CD14-positive monocyte (primary cell): ENCODE measurements at regions not wholly inside any gene's neighbourhood (a gene's known extent, or its start where the extent isn't known, plus 50 kb on each side); places are given as distances from the start of the nearest gene placed in this dataset.

Source experiments
- DNase-seq, 3 donors: peaks; one replicate each; pipeline ENCODE4 v3.0.0-alpha.2; 2011 to 2022
- H2AFZ ChIP-seq: 2 replicates; pipeline ENCODE4 v1.6.0; 2012; ENCODE audit warnings: mild to moderate bottlenecking, low read depth, low read length, inconsistent platforms; ENCODE audit not compliant: insufficient read depth, poor library complexity, severe bottlenecking
- H3K27ac ChIP-seq, 2 donors: 1 replicate in 1 of 2; 2 replicates in 1 of 2; pipeline ENCODE4 v1.5.1; 2012 to 2013; ENCODE audit warnings: low read length in 2 of 2, control low read depth in 1 of 2, inconsistent platforms in 1 of 2, low read depth in 1 of 2, mild to moderate bottlenecking in 1 of 2
- H3K27me3 ChIP-seq, 2 donors: one replicate each; pipeline versions ENCODE4 v1.6.0 to v1.6.1; 2011 to 2013; ENCODE audit warnings: low read length in 2 of 2; ENCODE audit not compliant: control insufficient read depth in 2 of 2, insufficient read depth in 2 of 2
- H3K36me3 ChIP-seq, 2 donors: replicated peaks in 1 of 2; 1 replicate in 1 of 2; 2 replicates in 1 of 2; pipeline versions ENCODE4 v1.5.1 to v1.6.1; 2012 to 2013; ENCODE audit warnings: low read length in 2 of 2, control low read depth in 1 of 2, inconsistent platforms in 1 of 2, mild to moderate bottlenecking in 1 of 2; ENCODE audit not compliant: insufficient read depth in 2 of 2, control insufficient read depth in 1 of 2
- H3K4me1 ChIP-seq, 2 donors: 1 replicate in 1 of 2; 2 replicates in 1 of 2; pipeline versions ENCODE4 v1.5.1 to v1.6.1; 2012 to 2013; ENCODE audit warnings: low read length in 2 of 2, control low read depth in 1 of 2, inconsistent platforms in 1 of 2, mild to moderate bottlenecking in 1 of 2, moderate library complexity in 1 of 2; ENCODE audit not compliant: insufficient read depth in 2 of 2, control insufficient read depth in 1 of 2
- H3K4me2 ChIP-seq: replicated peaks from 2 replicates; pipeline ENCODE3; 2012; ENCODE audit warnings: low read length, moderate library complexity, mild to moderate bottlenecking; ENCODE audit not compliant: poor library complexity, severe bottlenecking; ENCODE audit errors: extremely low read depth
- H3K4me3 ChIP-seq, 3 experiments: fragments of 200-600 bp in 1 of 3; sonication (generic) in 1 of 3; replicated peaks in 1 of 3; 1 replicate in 2 of 3; 2 replicates in 1 of 3; pipeline ENCODE4 v1.5.1; 2011 to 2013; ENCODE audit warnings: low read length in 3 of 3, mild to moderate bottlenecking in 3 of 3, control low read depth in 2 of 3, low read depth in 2 of 3, inconsistent platforms in 1 of 3, moderate library complexity in 1 of 3
- H3K79me2 ChIP-seq: 2 replicates; pipeline ENCODE4 v1.6.0; 2012; ENCODE audit warnings: mild to moderate bottlenecking, control low read depth, inconsistent platforms, low read length, moderate library complexity; ENCODE audit not compliant: insufficient read depth
- H3K9ac ChIP-seq: 2 replicates; pipeline ENCODE4 v1.6.0; 2017; ENCODE audit warnings: low read length, mild to moderate bottlenecking; ENCODE audit not compliant: insufficient read depth, poor library complexity, severe bottlenecking
- H3K9me3 ChIP-seq, 2 donors: replicated peaks in 1 of 2; 1 replicate in 1 of 2; 2 replicates in 1 of 2; pipeline versions ENCODE4 v1.5.1 to v1.6.1; 2012 to 2013; ENCODE audit warnings: low read length in 2 of 2, control low read depth in 1 of 2; ENCODE audit not compliant: control insufficient read depth in 1 of 2, insufficient read depth in 1 of 2
- H4K20me1 ChIP-seq: 2 replicates; pipeline ENCODE4 v1.6.0; 2012; ENCODE audit warnings: mild to moderate bottlenecking, low read length, control low read depth, moderate library complexity; ENCODE audit not compliant: insufficient read depth
- H3K27ac Mint-ChIP-seq, 7 donors: one replicate each; pipeline ENCODE4 v1.8.0; 2020; ENCODE audit warnings: mild to moderate bottlenecking in 7 of 7, mixed read lengths in 7 of 7, moderate library complexity in 6 of 7, inconsistent platforms in 2 of 7
- H3K27me3 Mint-ChIP-seq, 3 donors: one replicate each; pipeline ENCODE4 v1.8.0; 2021 to 2022; ENCODE audit warnings: low read depth in 3 of 3, mild to moderate bottlenecking in 3 of 3, mixed read lengths in 3 of 3, moderate library complexity in 3 of 3, inconsistent platforms in 1 of 3
- H3K36me3 Mint-ChIP-seq, 2 donors: one replicate each; pipeline ENCODE4 v1.8.0; 2020; ENCODE audit warnings: mixed read lengths in 2 of 2, inconsistent platforms in 1 of 2, mild to moderate bottlenecking in 1 of 2
- H3K4me1 Mint-ChIP-seq: one replicate; pipeline ENCODE4 v1.8.0; 2020; ENCODE audit warnings: mild to moderate bottlenecking, mixed read lengths
- H3K4me3 Mint-ChIP-seq, 2 donors: one replicate each; pipeline ENCODE4 v1.8.0; 2020; ENCODE audit warnings: mild to moderate bottlenecking in 2 of 2, mixed read lengths in 2 of 2, moderate library complexity in 1 of 2
- H3K9me3 Mint-ChIP-seq, 7 donors: one replicate each; pipeline ENCODE4 v1.8.0; 2020 to 2022; ENCODE audit warnings: mixed read lengths in 7 of 7, mild to moderate bottlenecking in 6 of 7, moderate library complexity in 6 of 7, inconsistent platforms in 2 of 7
- WGBS: methylation state at CpG from one replicate; pipeline ENCODE4 v1.1.5; 2013; ENCODE audit warnings: missing lambda C conversion rate; ENCODE audit not compliant: insufficient coverage; 5-methylcytosine and 5-hydroxymethylcytosine counted together
- intact Hi-C, 2 donors: fragments of 100-400 bp; cut with micrococcal nuclease; formaldehyde crosslinking; loops; one replicate each; pipeline versions ENCODE4 v1.15.0 to v1.15.1; 2023
- TF ChIP-seq, protein P1 (sequence below): fragments of 200-600 bp; IDR thresholded peaks from one replicate; pipeline ENCODE4 v1.8.0; 2022; ENCODE audit warnings: antibody characterized with exemption, mild to moderate bottlenecking

DNA sequence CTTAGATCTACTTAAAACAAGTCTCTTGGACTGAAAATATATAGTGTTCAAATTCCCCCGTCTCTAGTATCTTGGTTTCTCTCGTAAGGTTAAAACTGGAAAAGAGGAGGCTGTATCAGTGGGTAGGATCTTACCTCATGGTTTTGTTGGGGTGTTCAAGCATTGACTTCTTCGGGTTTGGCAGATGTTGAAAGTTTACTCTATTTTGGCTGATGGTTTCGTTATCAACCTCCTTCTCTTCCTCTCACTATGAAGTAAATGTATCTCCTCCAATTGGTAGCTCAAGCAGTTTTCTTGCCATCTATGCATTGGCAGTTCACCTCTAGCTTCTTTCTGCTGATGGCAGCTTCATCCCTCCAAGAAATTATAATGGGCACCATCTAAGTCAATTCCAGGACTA, 506.5 kb upstream of the GRIN3A start:
- TF ChIP-seq, protein P1, sequence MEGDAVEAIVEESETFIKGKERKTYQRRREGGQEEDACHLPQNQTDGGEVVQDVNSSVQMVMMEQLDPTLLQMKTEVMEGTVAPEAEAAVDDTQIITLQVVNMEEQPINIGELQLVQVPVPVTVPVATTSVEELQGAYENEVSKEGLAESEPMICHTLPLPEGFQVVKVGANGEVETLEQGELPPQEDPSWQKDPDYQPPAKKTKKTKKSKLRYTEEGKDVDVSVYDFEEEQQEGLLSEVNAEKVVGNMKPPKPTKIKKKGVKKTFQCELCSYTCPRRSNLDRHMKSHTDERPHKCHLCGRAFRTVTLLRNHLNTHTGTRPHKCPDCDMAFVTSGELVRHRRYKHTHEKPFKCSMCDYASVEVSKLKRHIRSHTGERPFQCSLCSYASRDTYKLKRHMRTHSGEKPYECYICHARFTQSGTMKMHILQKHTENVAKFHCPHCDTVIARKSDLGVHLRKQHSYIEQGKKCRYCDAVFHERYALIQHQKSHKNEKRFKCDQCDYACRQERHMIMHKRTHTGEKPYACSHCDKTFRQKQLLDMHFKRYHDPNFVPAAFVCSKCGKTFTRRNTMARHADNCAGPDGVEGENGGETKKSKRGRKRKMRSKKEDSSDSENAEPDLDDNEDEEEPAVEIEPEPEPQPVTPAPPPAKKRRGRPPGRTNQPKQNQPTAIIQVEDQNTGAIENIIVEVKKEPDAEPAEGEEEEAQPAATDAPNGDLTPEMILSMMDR: no peak
- Mint-ChIP-seq H3K4me1 (no peaks in the 10 kb centered on the region), H3K9me3 (peaks cover 0 to 7% (median 1%) of the 10 kb centered on the region in 7 donors), H3K36me3 (no peaks in the 10 kb centered on the region), H3K27ac (no peak overlapping the region), H3K27me3 (no peaks in the 10 kb centered on the region), H3K4me3 (no peak overlapping the region)
- no peak overlapping the region for H3K27ac ChIP-seq
- H3K4me3 ChIP-seq: no peak overlapping the region
- no peaks in the 10 kb centered on the region for H3K27me3 ChIP-seq
- H2AFZ ChIP-seq: no peak overlapping the region
- H3K36me3 ChIP-seq: no peaks in the 10 kb centered on the region
- DNase-seq: no peak
- no peaks in the 10 kb centered on the region for H3K9me3 ChIP-seq
- H3K4me1 ChIP-seq: no peaks in the 10 kb centered on the region
- no peaks in the 10 kb centered on the region for H3K79me2 ChIP-seq
- H3K9ac ChIP-seq: no peak overlapping the region
- H3K4me2 ChIP-seq: no peak overlapping the region
- WGBS: no CpG with 5 or more reads among the region's 4 CpGs
- intact Hi-C loops: no loop called here
- H4K20me1 ChIP-seq: no peaks in the 10 kb centered on the region

DNA sequence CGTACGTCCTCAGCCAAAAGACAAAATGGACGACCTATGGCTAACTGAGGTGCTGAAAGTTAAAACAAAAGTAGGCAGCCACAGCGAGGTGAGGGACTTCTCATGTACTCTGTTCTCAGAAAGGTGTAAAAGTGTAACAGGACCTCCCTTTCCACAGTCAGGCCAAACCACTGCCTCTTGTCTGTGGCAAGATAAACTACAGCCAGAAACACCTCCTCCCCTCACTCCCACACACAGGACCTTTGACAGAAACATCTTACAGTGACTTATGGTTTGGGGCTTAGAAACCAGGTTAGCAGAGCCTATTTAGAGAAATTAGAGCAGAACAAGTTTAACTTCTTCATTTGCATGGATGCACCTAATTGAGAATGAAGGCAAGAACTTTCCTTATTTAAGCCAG, 499.1 kb upstream of the GRIN3A start:
- Histone ChIP-seq H3K9ac (no peak overlapping the region), H4K20me1 (no peaks in the 10 kb centered on the region), H3K4me2 (no peak overlapping the region), H3K9me3 (peaks cover 0 to 3% of the 10 kb centered on the region in 2 donors), H3K4me3 (no peak overlapping the region), H3K79me2 (no peaks in the 10 kb centered on the region), H3K36me3 (no peaks in the 10 kb centered on the region), H3K27me3 (no peaks in the 10 kb centered on the region), H3K4me1 (no peaks in the 10 kb centered on the region), H2AFZ (no peak overlapping the region), H3K27ac (no peak overlapping the region)
- Mint-ChIP-seq H3K27me3 (no peaks in the 10 kb centered on the region), H3K4me1 (peaks cover 3% of the 10 kb centered on the region), H3K27ac (no peak overlapping the region), H3K9me3 (peaks cover 0 to 6% (median 0%) of the 10 kb centered on the region in 7 donors), H3K36me3 (no peaks in the 10 kb centered on the region), H3K4me3 (no peak overlapping the region)
- 80% methylated on average over 1 of the region's 4 CpGs for WGBS
- intact Hi-C loops: no loop called here
- TF ChIP-seq, protein P1: no peak
- no peak for DNase-seq
